IMR-90 (cell line): ENCODE measurements at regions not wholly inside any gene's neighbourhood (a gene's known extent, or its start where the extent isn't known, plus 50 kb on each side); places are given as distances from the start of the nearest gene placed in this dataset.

Source experiments
- ATAC-seq: fragments of 200-7000 bp; cut with Tn5 transposase; 2 replicates; pipeline ENCODE4 v1.9.1; 2020; ENCODE audit warnings: low read depth, mild to moderate bottlenecking, moderate library complexity
- BruUV-seq: library from RNA; stranded (reverse); fragments of 400-500 nt; replicated peaks from 2 replicates; lab custom pipeline; 2021; lab: Mats Ljungman, UMichigan
- CTCF ChIA-PET: fragments of 300-600 bp; formaldehyde crosslinking; extraction: SDS; loops from one replicate; lab custom pipeline; 2021; ENCODE audit warnings: antibody characterized with exemption; lab: Yijun Ruan, JAX
- POLR2A ChIA-PET: fragments of 300-600 bp; sonication (Branson Sonifier 250); formaldehyde crosslinking; loops from one replicate; lab custom pipeline; 2022; ENCODE audit warnings: antibody characterized with exemption; ENCODE audit not compliant: unreplicated experiment; lab: Charles Lee
- DNase-seq: peaks from one replicate; pipeline ENCODE4 v3.0.0; 2013
- H2AFZ ChIP-seq: replicated peaks from 2 replicates; pipeline ENCODE3; 2013; ENCODE audit warnings: low read length, mild to moderate bottlenecking; ENCODE audit not compliant: poor library complexity
- H2AK5ac ChIP-seq: 2 replicates; pipeline ENCODE4 v1.6.1; 2013; ENCODE audit warnings: low read depth, low read length, inconsistent platforms
- H2AK9ac ChIP-seq: replicated peaks from 2 replicates; pipeline ENCODE3; 2013; ENCODE audit warnings: mild to moderate bottlenecking, low read depth, low read length, moderate library complexity; ENCODE audit not compliant: poor library complexity
- H2BK120ac ChIP-seq: 2 replicates; pipeline ENCODE4 v1.6.1; 2013; ENCODE audit warnings: low read depth, low read length, inconsistent platforms
- H2BK15ac ChIP-seq: 3 replicates; pipeline ENCODE4 v1.6.1; 2013; ENCODE audit warnings: low read depth, low read length, inconsistent platforms
- H2BK20ac ChIP-seq: 2 replicates; pipeline ENCODE4 v1.6.1; 2013; ENCODE audit warnings: low read depth, mild to moderate bottlenecking, inconsistent platforms, low read length, moderate library complexity
- H2BK5ac ChIP-seq: 2 replicates; pipeline ENCODE4 v1.6.1; 2013; ENCODE audit warnings: mild to moderate bottlenecking, low read depth, low read length, inconsistent platforms; ENCODE audit not compliant: poor library complexity, severe bottlenecking
- H3K14ac ChIP-seq: replicated peaks from 2 replicates; pipeline ENCODE4 v1.6.1; 2013; ENCODE audit warnings: low read depth, low read length, inconsistent platforms
- H3K18ac ChIP-seq: 2 replicates; pipeline ENCODE4 v1.6.1; 2013; ENCODE audit warnings: low read depth, low read length, control low read depth
- H3K23ac ChIP-seq: 2 replicates; pipeline ENCODE4 v1.6.1; 2013; ENCODE audit warnings: low read depth, low read length, inconsistent platforms
- H3K27ac ChIP-seq: 2 replicates; pipeline ENCODE4 v1.5.1; 2013; ENCODE audit warnings: mild to moderate bottlenecking, control low read depth, low read length; ENCODE audit not compliant: insufficient read depth
- H3K27me3 ChIP-seq: 2 replicates; pipeline ENCODE4 v1.6.1; 2013; ENCODE audit warnings: low read length; ENCODE audit not compliant: control insufficient read depth, insufficient read depth
- H3K36me3 ChIP-seq: 2 replicates; pipeline ENCODE4 v1.6.1; 2013; ENCODE audit warnings: low read length, mixed read lengths; ENCODE audit not compliant: control insufficient read depth, insufficient read depth
- H3K4ac ChIP-seq: 2 replicates; pipeline ENCODE4 v1.6.1; 2013; ENCODE audit warnings: low read depth, low read length, inconsistent platforms
- H3K4me1 ChIP-seq: 2 replicates; pipeline ENCODE4 v1.6.1; 2013; ENCODE audit warnings: low read length, mixed read lengths; ENCODE audit not compliant: control insufficient read depth, insufficient read depth
- H3K4me2 ChIP-seq: 2 replicates; pipeline ENCODE4 v1.6.1; 2013; ENCODE audit warnings: low read depth, mild to moderate bottlenecking, control low read depth, low read length, moderate library complexity
- H3K4me3 ChIP-seq: 2 replicates; pipeline ENCODE4 v1.5.1; 2013; ENCODE audit warnings: low read depth, mild to moderate bottlenecking, control low read depth, low read length, moderate library complexity; ENCODE audit not compliant: insufficient read depth
- H3K56ac ChIP-seq: 2 replicates; pipeline ENCODE4 v1.6.1; 2013; ENCODE audit warnings: low read length, inconsistent platforms; ENCODE audit not compliant: insufficient read depth; ENCODE audit errors: extremely low read depth
- H3K79me1 ChIP-seq, 2 experiments: 2 replicates each; pipeline ENCODE4 v1.6.1; 2013; ENCODE audit warnings: low read length in 2 of 2, inconsistent platforms in 1 of 2, low read depth in 1 of 2
- H3K9ac ChIP-seq: 2 replicates; pipeline ENCODE4 v1.6.1; 2013; ENCODE audit warnings: low read depth, low read length, control low read depth
- H3K9me1 ChIP-seq: 2 replicates; pipeline ENCODE4 v1.6.1; 2013; ENCODE audit warnings: low read length, inconsistent platforms; ENCODE audit not compliant: insufficient read depth
- H3K9me3 ChIP-seq: 2 replicates; pipeline ENCODE4 v1.6.1; 2013; ENCODE audit warnings: low read length; ENCODE audit not compliant: control insufficient read depth, insufficient read depth
- H4K20me1 ChIP-seq: 2 replicates; pipeline ENCODE4 v1.6.1; 2013; ENCODE audit warnings: low read length, inconsistent platforms; ENCODE audit not compliant: insufficient read depth
- H4K5ac ChIP-seq: 2 replicates; pipeline ENCODE4 v1.6.1; 2013; ENCODE audit warnings: mild to moderate bottlenecking, low read depth, low read length, control low read depth
- H4K8ac ChIP-seq, 2 experiments: 2 replicates each; pipeline ENCODE4 v1.6.1; 2013; ENCODE audit warnings: low read depth in 2 of 2, low read length in 2 of 2, control low read depth in 1 of 2, inconsistent platforms in 1 of 2
- H4K91ac ChIP-seq: 2 replicates; pipeline ENCODE4 v1.6.1; 2013; ENCODE audit warnings: low read depth, low read length, inconsistent platforms; ENCODE audit not compliant: insufficient read depth
- BHLHE40 ChIP-seq: fragments of 150-350 bp; IDR thresholded peaks from 2 replicates; pipeline ENCODE4 v1.6.1; 2016; ENCODE audit warnings: mild to moderate bottlenecking, low read depth, low read length
- CEBPB ChIP-seq: IDR thresholded peaks from 2 replicates; pipeline ENCODE4 v1.6.1; 2012; ENCODE audit warnings: low read depth, low read length, improper control_type of control experiment
- CHD1 ChIP-seq: IDR thresholded peaks from 2 replicates; pipeline ENCODE4 v1.6.1; 2012; ENCODE audit warnings: low read depth, low read length, improper control_type of control experiment
- FOS ChIP-seq: fragments of 150-350 bp; IDR thresholded peaks from 2 replicates; pipeline ENCODE4 v1.6.1; 2016; ENCODE audit warnings: low read depth, low read length
- MAFK ChIP-seq: IDR thresholded peaks from 2 replicates; pipeline ENCODE4 v1.6.1; 2012; ENCODE audit warnings: low read depth, low read length, improper control_type of control experiment
- MAZ ChIP-seq: IDR thresholded peaks from 2 replicates; pipeline ENCODE4 v1.6.1; 2012; ENCODE audit warnings: low read depth, mild to moderate bottlenecking, low read length, improper control_type of control experiment, moderate library complexity, borderline replicate concordance
- MXI1 ChIP-seq: IDR thresholded peaks from 2 replicates; pipeline ENCODE4 v1.6.1; 2012; ENCODE audit warnings: low read depth, mild to moderate bottlenecking, low read length, moderate library complexity, borderline replicate concordance
- NFE2L2 ChIP-seq: fragments of 150-350 bp; IDR thresholded peaks from 2 replicates; pipeline ENCODE4 v1.6.1; 2016; ENCODE audit warnings: low read depth, mild to moderate bottlenecking, low read length
- POLR2A ChIP-seq: IDR thresholded peaks from 2 replicates; pipeline ENCODE4 v1.6.1; 2012; ENCODE audit warnings: mild to moderate bottlenecking, low read depth, low read length
- RAD21 ChIP-seq: IDR thresholded peaks from 2 replicates; pipeline ENCODE4 v1.6.1; 2012; ENCODE audit warnings: low read length, improper control_type of control experiment
- RCOR1 ChIP-seq: IDR thresholded peaks from 2 replicates; pipeline ENCODE4 v1.6.1; 2012; ENCODE audit warnings: mild to moderate bottlenecking, low read length, improper control_type of control experiment; ENCODE audit not compliant: insufficient replicate concordance
- RFX5 ChIP-seq: IDR thresholded peaks from 2 replicates; pipeline ENCODE4 v1.8.0; 2012; ENCODE audit warnings: low read depth, mild to moderate bottlenecking, low read length, moderate library complexity
- SMC3 ChIP-seq: fragments of 150-350 bp; IDR thresholded peaks from 2 replicates; pipeline ENCODE4 v1.6.1; 2016; ENCODE audit warnings: low read depth, mild to moderate bottlenecking, antibody characterized with exemption, low read length, moderate library complexity
- WGBS, 2 experiments: methylation state at CpG; one replicate each; pipeline versions ENCODE4 v1.1.5 to v1.1.7; 2013; ENCODE audit warnings: missing lambda C conversion rate in 2 of 2; ENCODE audit not compliant: insufficient read length in 1 of 2; ENCODE audit errors: extremely low coverage in 2 of 2; 5-methylcytosine and 5-hydroxymethylcytosine counted together
- dilution Hi-C: fragments of 300-500 bp; cut with HindIII; formaldehyde crosslinking; loops from one replicate; pipeline ENCODE4 v1.14.3; 2018; ENCODE audit warnings: low sequenced_read_pairs; ENCODE audit not compliant: unreplicated experiment
- in situ Hi-C: fragments of 300-500 bp; cut with MboI; formaldehyde crosslinking; loops from 3 replicates; pipeline ENCODE4 v1.14.3; 2019; ENCODE audit warnings: low sequenced_read_pairs, inconsistent platforms, mixed read lengths
- intact Hi-C: fragments of 100-400 bp; cut with micrococcal nuclease; formaldehyde crosslinking; loops from 2 replicates; pipeline ENCODE4 v1.10.0; 2022
- TF ChIP-seq, protein P1 (sequence below): fragments of 150-350 bp; IDR thresholded peaks from 2 replicates; pipeline ENCODE4 v1.6.1; 2016; ENCODE audit warnings: low read depth, mild to moderate bottlenecking, low read length, moderate library complexity, borderline replicate concordance
- TF ChIP-seq, protein P2 (sequence below): fragments of 150-350 bp; IDR thresholded peaks from 2 replicates; pipeline ENCODE4 v1.6.1; 2017; ENCODE audit warnings: mild to moderate bottlenecking, antibody characterized with exemption, low read length, low read depth
- TF ChIP-seq, protein P3 (sequence below): conservative IDR thresholded peaks from 2 replicates; pipeline ENCODE4 v1.5.1; 2012; ENCODE audit warnings: mild to moderate bottlenecking, low read depth, low read length, improper control_type of control experiment

DNA sequence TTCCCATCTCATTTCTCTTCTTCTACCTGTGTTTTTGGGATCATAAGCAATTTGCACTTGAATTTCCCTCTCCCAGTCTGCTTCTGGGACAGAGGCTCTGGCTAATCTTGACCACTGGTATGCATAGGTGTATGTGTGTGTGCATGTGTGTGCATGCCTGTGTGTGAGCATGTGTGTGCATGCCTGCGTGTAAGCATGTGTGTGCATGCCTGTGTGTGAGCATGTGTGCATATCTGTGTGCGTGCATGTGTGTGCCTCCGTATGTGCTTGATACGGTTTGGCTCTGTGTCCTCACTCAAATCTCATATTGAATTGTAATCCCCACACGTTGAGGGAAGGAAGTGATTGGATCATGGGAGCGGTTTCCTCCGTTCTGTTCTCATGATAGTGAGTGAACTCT, 77.7 kb downstream of the HAPSTR1 start:
- no peak overlapping the region for H2BK15ac ChIP-seq
- H4K20me1 ChIP-seq = no peaks in the 10 kb centered on the region
- no peak overlapping the region for H2BK20ac ChIP-seq
- intact Hi-C loops (no loop called here), dilution Hi-C loops (no loop called here), in situ Hi-C loops (loop anchor here (10.0 to 25.0 kb wide), 2 partner anchors 1018 to 1336 kb away; partner anchors contain the start of gene GRIN2A)
- no peak overlapping the region for H4K5ac ChIP-seq
- no peak overlapping the region for H3K27ac ChIP-seq
- TF ChIP-seq NFE2L2 (no peak), POLR2A (no peak), MAZ (no peak), FOS (no peak), MXI1 (no peak), BHLHE40 (no peak), RFX5 (no peak), MAFK (no peak), RCOR1 (no peak), SMC3 (no peak), RAD21 (no peak), CEBPB (no peak), CHD1 (no peak)
- TF ChIP-seq, protein P1, sequence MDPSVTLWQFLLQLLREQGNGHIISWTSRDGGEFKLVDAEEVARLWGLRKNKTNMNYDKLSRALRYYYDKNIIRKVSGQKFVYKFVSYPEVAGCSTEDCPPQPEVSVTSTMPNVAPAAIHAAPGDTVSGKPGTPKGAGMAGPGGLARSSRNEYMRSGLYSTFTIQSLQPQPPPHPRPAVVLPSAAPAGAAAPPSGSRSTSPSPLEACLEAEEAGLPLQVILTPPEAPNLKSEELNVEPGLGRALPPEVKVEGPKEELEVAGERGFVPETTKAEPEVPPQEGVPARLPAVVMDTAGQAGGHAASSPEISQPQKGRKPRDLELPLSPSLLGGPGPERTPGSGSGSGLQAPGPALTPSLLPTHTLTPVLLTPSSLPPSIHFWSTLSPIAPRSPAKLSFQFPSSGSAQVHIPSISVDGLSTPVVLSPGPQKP = no peak
- TF ChIP-seq, protein P2, sequence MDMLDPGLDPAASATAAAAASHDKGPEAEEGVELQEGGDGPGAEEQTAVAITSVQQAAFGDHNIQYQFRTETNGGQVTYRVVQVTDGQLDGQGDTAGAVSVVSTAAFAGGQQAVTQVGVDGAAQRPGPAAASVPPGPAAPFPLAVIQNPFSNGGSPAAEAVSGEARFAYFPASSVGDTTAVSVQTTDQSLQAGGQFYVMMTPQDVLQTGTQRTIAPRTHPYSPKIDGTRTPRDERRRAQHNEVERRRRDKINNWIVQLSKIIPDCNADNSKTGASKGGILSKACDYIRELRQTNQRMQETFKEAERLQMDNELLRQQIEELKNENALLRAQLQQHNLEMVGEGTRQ = no peak
- TF ChIP-seq, protein P3, sequence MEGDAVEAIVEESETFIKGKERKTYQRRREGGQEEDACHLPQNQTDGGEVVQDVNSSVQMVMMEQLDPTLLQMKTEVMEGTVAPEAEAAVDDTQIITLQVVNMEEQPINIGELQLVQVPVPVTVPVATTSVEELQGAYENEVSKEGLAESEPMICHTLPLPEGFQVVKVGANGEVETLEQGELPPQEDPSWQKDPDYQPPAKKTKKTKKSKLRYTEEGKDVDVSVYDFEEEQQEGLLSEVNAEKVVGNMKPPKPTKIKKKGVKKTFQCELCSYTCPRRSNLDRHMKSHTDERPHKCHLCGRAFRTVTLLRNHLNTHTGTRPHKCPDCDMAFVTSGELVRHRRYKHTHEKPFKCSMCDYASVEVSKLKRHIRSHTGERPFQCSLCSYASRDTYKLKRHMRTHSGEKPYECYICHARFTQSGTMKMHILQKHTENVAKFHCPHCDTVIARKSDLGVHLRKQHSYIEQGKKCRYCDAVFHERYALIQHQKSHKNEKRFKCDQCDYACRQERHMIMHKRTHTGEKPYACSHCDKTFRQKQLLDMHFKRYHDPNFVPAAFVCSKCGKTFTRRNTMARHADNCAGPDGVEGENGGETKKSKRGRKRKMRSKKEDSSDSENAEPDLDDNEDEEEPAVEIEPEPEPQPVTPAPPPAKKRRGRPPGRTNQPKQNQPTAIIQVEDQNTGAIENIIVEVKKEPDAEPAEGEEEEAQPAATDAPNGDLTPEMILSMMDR = no peak
- no peak overlapping the region for H3K14ac ChIP-seq
- H3K9me3 ChIP-seq = no peaks in the 10 kb centered on the region
- H3K4me3 ChIP-seq = no peak overlapping the region
- H3K36me3 ChIP-seq = no peaks in the 10 kb centered on the region
- H3K4me2 ChIP-seq = no peak overlapping the region
- no peak overlapping the region for H2AK9ac ChIP-seq
- no peak overlapping the region for H2AK5ac ChIP-seq
- no peak overlapping the region for H2BK5ac ChIP-seq
- no peaks in the 10 kb centered on the region; the same call in 1 of the 2 replicates for H3K27me3 ChIP-seq
- H3K18ac ChIP-seq = no peak overlapping the region
- no peak overlapping the region for H4K91ac ChIP-seq
- H3K9me1 ChIP-seq = no peaks in the 10 kb centered on the region
- no peak overlapping the region for H2BK120ac ChIP-seq
- H3K79me1 ChIP-seq = no peaks in the 10 kb centered on the region
- POLR2A ChIA-PET = no interaction called here
- no peak overlapping the region for H3K23ac ChIP-seq
- H2AFZ ChIP-seq = peak overlapping the region; percentile 63
- CTCF ChIA-PET = no interaction called here
- no peaks in the 10 kb centered on the region for H3K4me1 ChIP-seq
- H3K9ac ChIP-seq = no peak overlapping the region
- DNase-seq (no peak), ATAC-seq (no peak)
- BruUV-seq = no TSS peak
- H3K56ac ChIP-seq = no peak overlapping the region
- WGBS, 2 experiments = no CpG with 5 or more reads among the region's 7 CpGs
- no peak overlapping the region for H3K4ac ChIP-seq
- no peak overlapping the region for H4K8ac ChIP-seq
